Tibial nerve (tissue), 4 donors: ENCODE measurements at regions not wholly inside any gene's neighbourhood (a gene's known extent, or its start where the extent isn't known, plus 50 kb on each side); places are given as distances from the start of the nearest gene placed in this dataset.

Experiments used
- DNase-seq, 2 donors: peaks; one replicate each; pipeline ENCODE4 v3.0.0-alpha.2; 2019; ENCODE audit warnings: low spot score in 2 of 2
- H3K27ac ChIP-seq, 4 donors: fragments of 200-600 bp; sonication (generic) in 3 of 4; one replicate each; pipeline ENCODE4 v1.5.1; 2017 to 2019; ENCODE audit warnings: mild to moderate bottlenecking in 1 of 4
- H3K27me3 ChIP-seq, 2 donors: fragments of 200-600 bp; sonication (generic) in 1 of 2; one replicate each; pipeline versions ENCODE4 v1.5.1 to v1.6.0; 2017 to 2019
- H3K36me3 ChIP-seq, 3 donors: fragments of 200-600 bp; sonication (generic); one replicate each; pipeline ENCODE4 v1.5.1; 2018 to 2019
- H3K4me1 ChIP-seq, 4 donors: fragments of 200-600 bp; sonication (generic) in 3 of 4; one replicate each; pipeline ENCODE4 v1.5.1; 2017 to 2019
- H3K4me3 ChIP-seq, 4 donors: fragments of 200-600 bp; sonication (generic) in 3 of 4; one replicate each; pipeline ENCODE4 v1.5.1; 2017 to 2019; ENCODE audit warnings: mild to moderate bottlenecking in 1 of 4, moderate library complexity in 1 of 4
- H3K9me3 ChIP-seq, 4 donors: fragments of 200-600 bp; sonication (generic) in 3 of 4; one replicate each; pipeline ENCODE4 v1.5.1; 2017 to 2019
- EP300 ChIP-seq, 2 donors: sonication (generic); formaldehyde crosslinking; IDR thresholded peaks; one replicate each; pipeline ENCODE4 v1.6.1; 2017; ENCODE audit warnings: antibody characterized with exemption in 2 of 2, mild to moderate bottlenecking in 1 of 2
- POLR2A ChIP-seq, 2 donors: fragments of 450-650 bp; IDR thresholded peaks; one replicate each; pipeline ENCODE4 v1.6.1; 2017; ENCODE audit warnings: antibody characterized with exemption in 2 of 2, mild to moderate bottlenecking in 2 of 2, moderate library complexity in 2 of 2
- WGBS, 2 donors: methylation state at CpG; one replicate each; pipeline ENCODE4 v1.1.5; 2018; 5-methylcytosine and 5-hydroxymethylcytosine counted together
- TF ChIP-seq, protein P1 (sequence below), 5 experiments: fragments of 200-600 bp in 3 of 5; fragments of 450-650 bp in 2 of 5; sonication (generic) in 3 of 5; IDR thresholded peaks; one replicate each; pipeline ENCODE4 v1.5.1; 2016 to 2019; ENCODE audit warnings: antibody characterized with exemption in 5 of 5, mild to moderate bottlenecking in 3 of 5, moderate library complexity in 2 of 5

DNA sequence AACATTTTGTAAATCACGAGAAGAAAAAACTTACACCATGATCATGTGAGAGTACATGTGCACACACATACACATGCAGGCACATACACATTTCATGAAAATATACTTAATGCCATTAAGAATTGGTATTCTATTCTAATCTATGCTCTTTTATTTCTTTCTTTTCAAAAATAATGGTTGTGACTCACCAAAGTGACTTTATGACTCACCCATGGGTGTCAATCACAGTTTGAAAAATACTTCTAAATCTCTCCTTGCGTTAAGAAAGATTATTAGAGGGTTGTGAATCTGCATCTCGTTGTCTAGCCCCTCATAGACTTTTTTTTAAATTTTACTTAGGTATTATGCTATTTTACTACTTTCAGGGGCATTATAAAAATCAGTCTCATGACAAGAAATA, 254.2 kb downstream of the TUSC7 start:
- TF ChIP-seq EP300 (IDR thresholded peaks at IDR 0.05) (no peak), POLR2A (IDR thresholded peaks at IDR 0.05) (no peak)
- TF ChIP-seq, protein P1, sequence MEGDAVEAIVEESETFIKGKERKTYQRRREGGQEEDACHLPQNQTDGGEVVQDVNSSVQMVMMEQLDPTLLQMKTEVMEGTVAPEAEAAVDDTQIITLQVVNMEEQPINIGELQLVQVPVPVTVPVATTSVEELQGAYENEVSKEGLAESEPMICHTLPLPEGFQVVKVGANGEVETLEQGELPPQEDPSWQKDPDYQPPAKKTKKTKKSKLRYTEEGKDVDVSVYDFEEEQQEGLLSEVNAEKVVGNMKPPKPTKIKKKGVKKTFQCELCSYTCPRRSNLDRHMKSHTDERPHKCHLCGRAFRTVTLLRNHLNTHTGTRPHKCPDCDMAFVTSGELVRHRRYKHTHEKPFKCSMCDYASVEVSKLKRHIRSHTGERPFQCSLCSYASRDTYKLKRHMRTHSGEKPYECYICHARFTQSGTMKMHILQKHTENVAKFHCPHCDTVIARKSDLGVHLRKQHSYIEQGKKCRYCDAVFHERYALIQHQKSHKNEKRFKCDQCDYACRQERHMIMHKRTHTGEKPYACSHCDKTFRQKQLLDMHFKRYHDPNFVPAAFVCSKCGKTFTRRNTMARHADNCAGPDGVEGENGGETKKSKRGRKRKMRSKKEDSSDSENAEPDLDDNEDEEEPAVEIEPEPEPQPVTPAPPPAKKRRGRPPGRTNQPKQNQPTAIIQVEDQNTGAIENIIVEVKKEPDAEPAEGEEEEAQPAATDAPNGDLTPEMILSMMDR (IDR thresholded peaks at IDR 0.05): no peak
- H3K4me3 ChIP-seq: no peak overlapping the region
- no peaks in the 10 kb centered on the region for H3K36me3 ChIP-seq
- H3K27me3 ChIP-seq: no peaks in the 10 kb centered on the region
- DNase-seq: no peak
- no peaks in the 10 kb centered on the region for H3K4me1 ChIP-seq
- no peaks in the 10 kb centered on the region for H3K9me3 ChIP-seq
- H3K27ac ChIP-seq: no peak overlapping the region
- 81 to 85% methylated on average over 3 of the region's 3 CpGs for WGBS, 2 donors

DNA sequence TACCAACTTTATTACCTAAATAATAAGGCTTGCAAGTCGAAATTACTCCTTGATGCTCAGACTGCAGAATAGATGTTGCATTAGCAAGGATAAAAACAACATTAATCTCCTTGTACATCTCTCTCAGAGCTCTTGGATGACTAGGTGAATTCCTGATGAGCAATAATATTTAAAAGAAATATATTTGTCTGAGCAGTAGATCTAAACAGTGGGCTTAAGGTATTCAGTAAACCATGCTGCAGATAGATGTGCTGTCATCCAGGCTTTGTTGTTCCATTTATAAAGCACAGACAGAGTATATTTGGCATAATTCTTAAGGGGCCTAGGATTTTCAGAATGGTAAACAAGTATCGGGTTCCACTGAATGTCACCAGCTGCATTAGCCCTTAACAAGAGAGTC, 257.1 kb downstream of the TUSC7 start:
- Histone ChIP-seq H3K27me3 (no peaks in the 10 kb centered on the region), H3K36me3 (no peaks in the 10 kb centered on the region), H3K4me3 (no peak overlapping the region), H3K27ac (no peak overlapping the region), H3K4me1 (no peaks in the 10 kb centered on the region), H3K9me3 (no peaks in the 10 kb centered on the region)
- no peak for DNase-seq
- TF ChIP-seq, protein P1 (IDR thresholded peaks at IDR 0.05): no peak
- TF ChIP-seq POLR2A (IDR thresholded peaks at IDR 0.05) (no peak), EP300 (IDR thresholded peaks at IDR 0.05) (no peak)
- WGBS, 2 donors: 74% methylated on average over 2 of the region's 2 CpGs

DNA sequence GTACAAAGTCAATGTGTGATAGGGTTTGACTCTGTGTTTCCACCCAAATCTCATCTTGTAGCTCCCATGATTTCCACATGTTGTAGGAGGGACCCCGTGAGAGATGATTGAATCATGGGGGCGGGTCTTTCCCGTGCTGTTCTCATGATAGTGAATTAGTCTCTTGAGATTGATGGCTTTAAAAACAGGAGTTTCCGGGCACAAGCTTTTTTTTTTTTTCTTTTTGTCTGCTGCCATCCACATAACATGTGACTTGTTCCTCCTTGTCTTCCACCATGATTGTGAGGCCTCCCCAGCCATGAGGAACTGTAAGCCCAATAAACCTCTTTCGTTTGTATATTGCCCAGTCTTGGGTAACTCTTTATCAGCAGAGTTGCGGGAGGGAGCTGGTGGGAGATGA, 259.6 kb downstream of the TUSC7 start:
- DNase-seq: no peak
- 71 to 84% methylated on average over 6 of the region's 6 CpGs for WGBS, 2 donors
- H3K27ac ChIP-seq: no peak overlapping the region
- TF ChIP-seq EP300 (IDR thresholded peaks at IDR 0.05) (no peak), POLR2A (IDR thresholded peaks at IDR 0.05) (no peak)
- TF ChIP-seq, protein P1 (IDR thresholded peaks at IDR 0.05): no peak
- H3K36me3 ChIP-seq: no peaks in the 10 kb centered on the region
- no peaks in the 10 kb centered on the region for H3K9me3 ChIP-seq
- H3K4me1 ChIP-seq: no peaks in the 10 kb centered on the region
- H3K27me3 ChIP-seq: no peaks in the 10 kb centered on the region
- H3K4me3 ChIP-seq: no peak overlapping the region

DNA sequence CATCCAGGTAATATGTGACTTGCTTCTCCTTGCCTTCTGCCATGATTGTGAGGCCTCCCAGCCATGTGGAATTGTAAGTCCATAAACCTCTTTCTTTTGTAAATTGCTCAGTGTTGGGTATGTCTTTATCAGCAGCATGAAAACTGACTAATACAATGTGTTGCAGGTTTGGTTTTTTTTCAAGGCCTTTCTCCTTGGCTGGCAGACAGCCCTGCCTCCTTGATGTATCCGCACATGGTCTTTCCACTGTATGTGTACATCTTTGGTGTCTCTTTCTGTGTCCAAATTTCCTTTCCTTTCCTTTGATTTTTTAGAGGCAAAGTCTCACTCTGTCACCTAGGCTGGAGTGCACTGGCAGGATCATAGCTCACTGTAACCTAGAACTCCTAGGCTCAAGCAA, 260.1 kb downstream of the TUSC7 start:
- no peak for DNase-seq
- Histone ChIP-seq H3K9me3 (no peaks in the 10 kb centered on the region), H3K27me3 (no peaks in the 10 kb centered on the region), H3K27ac (no peak overlapping the region), H3K4me3 (no peak overlapping the region), H3K4me1 (no peaks in the 10 kb centered on the region), H3K36me3 (no peaks in the 10 kb centered on the region)
- WGBS, 2 donors: 94 to 96% methylated on average over 1 of the region's 1 CpG
- TF ChIP-seq EP300 (IDR thresholded peaks at IDR 0.05) (no peak), POLR2A (IDR thresholded peaks at IDR 0.05) (no peak)
- TF ChIP-seq, protein P1 (IDR thresholded peaks at IDR 0.05): no peak

DNA sequence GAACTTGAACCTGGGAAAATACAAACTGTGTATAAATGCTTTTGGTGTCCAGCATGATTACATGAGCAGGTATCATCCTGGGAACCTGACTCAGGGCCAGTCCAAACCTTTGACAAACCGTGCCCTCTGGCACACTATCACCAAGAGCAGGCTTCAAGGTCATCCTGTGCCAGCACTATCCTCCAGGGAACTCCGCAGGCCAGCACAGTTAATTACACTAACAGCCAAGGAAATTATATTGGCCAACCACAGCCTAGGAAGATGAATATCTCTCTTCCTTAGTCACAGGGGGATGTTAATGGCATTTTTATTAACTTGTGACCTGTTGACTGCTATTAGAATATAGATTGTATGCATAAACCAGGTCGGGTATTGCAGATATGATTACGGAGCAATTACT, 262.0 kb downstream of the TUSC7 start:
- Histone ChIP-seq H3K27ac (no peak overlapping the region), H3K36me3 (no peaks in the 10 kb centered on the region), H3K27me3 (no peaks in the 10 kb centered on the region), H3K4me3 (no peak overlapping the region), H3K4me1 (no peaks in the 10 kb centered on the region), H3K9me3 (no peaks in the 10 kb centered on the region)
- TF ChIP-seq POLR2A (IDR thresholded peaks at IDR 0.05): no peak
- no peak for TF ChIP-seq EP300 (IDR thresholded peaks at IDR 0.05)
- no peak for DNase-seq
- WGBS, 2 donors: 56 to 58% methylated on average over 4 of the region's 4 CpGs

DNA sequence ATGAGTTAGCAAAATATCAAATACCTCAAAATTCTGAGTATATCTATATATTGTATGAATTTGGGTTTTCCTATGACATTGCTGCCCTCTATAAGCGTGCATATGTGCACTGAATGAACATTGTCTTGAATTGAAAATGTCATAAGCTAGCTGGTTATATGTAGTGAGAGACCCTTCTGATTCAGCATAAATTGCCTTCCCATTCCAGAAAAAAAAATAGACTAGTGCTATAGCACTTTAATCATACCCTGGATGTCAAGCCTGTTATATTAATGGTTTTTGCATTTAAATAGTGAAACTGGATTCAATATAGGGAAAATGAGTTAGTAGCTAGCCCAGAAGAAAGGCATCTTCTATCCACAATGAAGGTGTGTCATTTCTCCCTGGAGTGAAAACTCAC, 265.1 kb downstream of the TUSC7 start:
- WGBS, 2 donors: 64 to 65% methylated on average over 1 of the region's 1 CpG
- no peak for DNase-seq
- no peak overlapping the region for H3K4me3 ChIP-seq
- H3K36me3 ChIP-seq: no peaks in the 10 kb centered on the region
- H3K4me1 ChIP-seq: no peaks in the 10 kb centered on the region
- H3K27me3 ChIP-seq: no peaks in the 10 kb centered on the region
- TF ChIP-seq POLR2A (IDR thresholded peaks at IDR 0.05): no peak
- TF ChIP-seq, protein P1 (IDR thresholded peaks at IDR 0.05): no peak
- TF ChIP-seq EP300 (IDR thresholded peaks at IDR 0.05): no peak
- H3K9me3 ChIP-seq: no peaks in the 10 kb centered on the region
- no peak overlapping the region for H3K27ac ChIP-seq
